SK-N-SH (cell line): ENCODE measurements at regions not wholly inside any gene's neighbourhood (a gene's known extent, or its start where the extent isn't known, plus 50 kb on each side); places are given as distances from the start of the nearest gene placed in this dataset.

Source experiments
- CHD2 ChIP-seq: fragments of 150-350 bp; IDR thresholded peaks from 2 replicates; pipeline ENCODE4 v1.6.1; 2018; ENCODE audit warnings: low read length; ENCODE audit not compliant: partially characterized antibody
- TF ChIP-seq, protein P1 (sequence below): IDR thresholded peaks from 2 replicates; pipeline ENCODE4 v1.6.1; 2012; ENCODE audit warnings: mild to moderate bottlenecking, low read depth, low read length, moderate library complexity
- TF ChIP-seq, protein P2 (sequence below): fragments of 200-600 bp; sonication (generic); IDR thresholded peaks from 2 replicates; pipeline ENCODE4 v1.6.1; 2017; ENCODE audit warnings: antibody characterized with exemption, mild to moderate bottlenecking, moderate library complexity
- TF ChIP-seq, protein P3 (sequence below): IDR thresholded peaks from 2 replicates; pipeline ENCODE4 v1.4.0; 2012; ENCODE audit warnings: low read depth

DNA sequence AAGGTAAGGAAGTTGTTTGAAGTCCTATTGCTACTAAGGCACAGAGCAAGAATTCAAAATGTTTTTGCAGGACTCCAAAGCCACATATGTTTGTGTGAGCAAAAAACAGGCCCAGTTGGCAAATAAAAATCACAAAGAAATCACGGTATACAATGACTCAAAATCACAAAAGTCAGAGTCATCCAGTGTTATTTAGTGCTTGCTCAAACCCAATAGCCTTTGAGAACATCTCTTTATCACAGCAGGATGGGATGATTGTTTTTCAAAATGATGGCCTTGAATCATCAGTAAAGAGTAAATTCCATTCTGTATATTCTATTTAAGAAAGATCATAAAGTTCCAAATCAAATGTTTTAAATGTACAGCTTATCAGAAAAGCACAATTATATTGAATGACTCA is 693.9 kb downstream of the REEP3 start:
- TF ChIP-seq, protein P1, sequence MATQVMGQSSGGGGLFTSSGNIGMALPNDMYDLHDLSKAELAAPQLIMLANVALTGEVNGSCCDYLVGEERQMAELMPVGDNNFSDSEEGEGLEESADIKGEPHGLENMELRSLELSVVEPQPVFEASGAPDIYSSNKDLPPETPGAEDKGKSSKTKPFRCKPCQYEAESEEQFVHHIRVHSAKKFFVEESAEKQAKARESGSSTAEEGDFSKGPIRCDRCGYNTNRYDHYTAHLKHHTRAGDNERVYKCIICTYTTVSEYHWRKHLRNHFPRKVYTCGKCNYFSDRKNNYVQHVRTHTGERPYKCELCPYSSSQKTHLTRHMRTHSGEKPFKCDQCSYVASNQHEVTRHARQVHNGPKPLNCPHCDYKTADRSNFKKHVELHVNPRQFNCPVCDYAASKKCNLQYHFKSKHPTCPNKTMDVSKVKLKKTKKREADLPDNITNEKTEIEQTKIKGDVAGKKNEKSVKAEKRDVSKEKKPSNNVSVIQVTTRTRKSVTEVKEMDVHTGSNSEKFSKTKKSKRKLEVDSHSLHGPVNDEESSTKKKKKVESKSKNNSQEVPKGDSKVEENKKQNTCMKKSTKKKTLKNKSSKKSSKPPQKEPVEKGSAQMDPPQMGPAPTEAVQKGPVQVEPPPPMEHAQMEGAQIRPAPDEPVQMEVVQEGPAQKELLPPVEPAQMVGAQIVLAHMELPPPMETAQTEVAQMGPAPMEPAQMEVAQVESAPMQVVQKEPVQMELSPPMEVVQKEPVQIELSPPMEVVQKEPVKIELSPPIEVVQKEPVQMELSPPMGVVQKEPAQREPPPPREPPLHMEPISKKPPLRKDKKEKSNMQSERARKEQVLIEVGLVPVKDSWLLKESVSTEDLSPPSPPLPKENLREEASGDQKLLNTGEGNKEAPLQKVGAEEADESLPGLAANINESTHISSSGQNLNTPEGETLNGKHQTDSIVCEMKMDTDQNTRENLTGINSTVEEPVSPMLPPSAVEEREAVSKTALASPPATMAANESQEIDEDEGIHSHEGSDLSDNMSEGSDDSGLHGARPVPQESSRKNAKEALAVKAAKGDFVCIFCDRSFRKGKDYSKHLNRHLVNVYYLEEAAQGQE, result no peak
- no peak for TF ChIP-seq CHD2
- TF ChIP-seq, protein P2, sequence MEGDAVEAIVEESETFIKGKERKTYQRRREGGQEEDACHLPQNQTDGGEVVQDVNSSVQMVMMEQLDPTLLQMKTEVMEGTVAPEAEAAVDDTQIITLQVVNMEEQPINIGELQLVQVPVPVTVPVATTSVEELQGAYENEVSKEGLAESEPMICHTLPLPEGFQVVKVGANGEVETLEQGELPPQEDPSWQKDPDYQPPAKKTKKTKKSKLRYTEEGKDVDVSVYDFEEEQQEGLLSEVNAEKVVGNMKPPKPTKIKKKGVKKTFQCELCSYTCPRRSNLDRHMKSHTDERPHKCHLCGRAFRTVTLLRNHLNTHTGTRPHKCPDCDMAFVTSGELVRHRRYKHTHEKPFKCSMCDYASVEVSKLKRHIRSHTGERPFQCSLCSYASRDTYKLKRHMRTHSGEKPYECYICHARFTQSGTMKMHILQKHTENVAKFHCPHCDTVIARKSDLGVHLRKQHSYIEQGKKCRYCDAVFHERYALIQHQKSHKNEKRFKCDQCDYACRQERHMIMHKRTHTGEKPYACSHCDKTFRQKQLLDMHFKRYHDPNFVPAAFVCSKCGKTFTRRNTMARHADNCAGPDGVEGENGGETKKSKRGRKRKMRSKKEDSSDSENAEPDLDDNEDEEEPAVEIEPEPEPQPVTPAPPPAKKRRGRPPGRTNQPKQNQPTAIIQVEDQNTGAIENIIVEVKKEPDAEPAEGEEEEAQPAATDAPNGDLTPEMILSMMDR, result no peak
- TF ChIP-seq, protein P3, sequence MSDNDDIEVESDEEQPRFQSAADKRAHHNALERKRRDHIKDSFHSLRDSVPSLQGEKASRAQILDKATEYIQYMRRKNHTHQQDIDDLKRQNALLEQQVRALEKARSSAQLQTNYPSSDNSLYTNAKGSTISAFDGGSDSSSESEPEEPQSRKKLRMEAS, result no peak
